GM19351 (cell line): ENCODE measurements at regions not wholly inside any gene's neighbourhood (a gene's known extent, or its start where the extent isn't known, plus 50 kb on each side); places are given as distances from the start of the nearest gene placed in this dataset.
"Not testable (repeated sequence)": the region's sequence is repeated elsewhere in the genome, so short reads cannot be mapped to it uniquely, and the experiment has no call there.

Experiments used
- ATAC-seq: cut with Tn5 transposase; IDR thresholded peaks from one replicate; pipeline ENCODE4 v1.9.1; 2021; ENCODE audit warnings: mild to moderate bottlenecking, moderate library complexity; ENCODE audit not compliant: unreplicated experiment

DNA sequence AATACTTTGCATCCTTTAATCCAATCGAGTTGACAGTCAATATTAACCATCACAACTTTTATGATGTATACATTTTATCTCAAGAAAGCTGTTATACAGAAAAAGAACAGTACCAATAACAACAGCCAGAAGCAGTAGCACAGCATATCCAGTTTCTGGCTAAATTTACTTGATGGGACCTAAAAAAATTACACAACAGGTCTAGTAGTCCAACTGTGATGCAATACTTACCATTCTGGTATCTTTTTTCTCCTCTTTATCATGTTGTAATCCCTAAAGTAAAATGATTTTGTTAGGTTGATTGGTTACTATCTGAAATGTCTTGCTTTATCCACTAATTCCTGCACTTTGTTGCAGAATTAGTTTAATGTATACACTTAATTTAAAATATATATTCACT lies 1150.6 kb downstream of the FAT4 start:
- no peak for ATAC-seq

DNA sequence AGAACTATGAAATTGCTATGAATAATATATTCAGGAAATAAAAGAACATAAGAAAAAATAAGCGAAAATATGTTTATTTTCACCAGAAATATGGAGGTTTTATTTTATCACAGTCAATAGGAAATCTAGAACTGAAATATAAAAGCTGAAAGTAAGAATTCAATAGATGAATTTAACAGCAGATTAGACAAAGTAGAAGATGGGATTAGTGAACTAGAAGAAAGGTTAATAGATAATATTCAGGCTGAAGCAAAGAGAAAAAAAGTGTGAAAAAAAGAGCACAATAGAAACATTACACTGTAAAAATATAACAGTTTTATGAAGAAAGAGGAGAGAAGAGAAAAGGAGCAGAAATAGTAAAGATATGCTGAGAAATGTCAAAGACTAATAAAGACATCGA lies 1152.1 kb downstream of the FAT4 start:
- ATAC-seq = no peak

DNA sequence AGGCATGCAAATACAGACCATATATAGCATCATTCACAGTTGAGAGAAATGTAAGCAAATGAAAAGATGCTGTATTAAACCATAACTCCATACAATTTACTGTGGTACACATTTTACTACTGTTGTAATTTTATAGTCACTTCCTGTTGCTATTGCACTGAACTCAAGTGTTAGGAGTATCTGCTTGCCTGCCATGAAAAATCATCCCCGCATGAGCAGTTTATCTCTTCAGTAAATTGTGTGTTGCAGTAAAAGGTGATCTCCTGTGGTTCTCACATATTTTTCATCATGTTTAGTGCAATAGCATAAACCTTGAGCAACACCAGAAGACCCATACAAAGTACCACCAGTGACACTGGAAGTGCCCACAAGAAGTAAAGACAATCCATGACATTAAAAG lies 1153.4 kb downstream of the FAT4 start:
- no peak for ATAC-seq

DNA sequence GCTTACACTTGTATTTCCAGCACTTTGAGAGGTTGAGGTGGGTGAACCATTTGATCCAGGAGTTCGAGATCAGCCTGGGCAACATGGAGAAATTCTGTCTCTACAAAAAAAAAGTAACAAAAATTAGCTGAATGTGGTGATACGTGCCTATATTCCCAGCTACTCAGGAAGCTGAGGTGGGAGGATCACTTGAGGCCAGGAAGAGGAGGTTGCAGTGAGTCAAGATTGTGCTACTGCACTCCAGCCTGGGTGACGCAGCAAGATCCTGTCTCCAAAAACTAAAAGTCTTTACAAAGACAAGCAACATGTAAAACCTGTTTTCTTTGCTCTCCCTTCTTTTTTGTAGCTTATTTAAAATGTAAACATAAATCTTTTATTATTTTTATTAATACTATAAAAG lies 1156.1 kb downstream of the FAT4 start:
- ATAC-seq = no peak

DNA sequence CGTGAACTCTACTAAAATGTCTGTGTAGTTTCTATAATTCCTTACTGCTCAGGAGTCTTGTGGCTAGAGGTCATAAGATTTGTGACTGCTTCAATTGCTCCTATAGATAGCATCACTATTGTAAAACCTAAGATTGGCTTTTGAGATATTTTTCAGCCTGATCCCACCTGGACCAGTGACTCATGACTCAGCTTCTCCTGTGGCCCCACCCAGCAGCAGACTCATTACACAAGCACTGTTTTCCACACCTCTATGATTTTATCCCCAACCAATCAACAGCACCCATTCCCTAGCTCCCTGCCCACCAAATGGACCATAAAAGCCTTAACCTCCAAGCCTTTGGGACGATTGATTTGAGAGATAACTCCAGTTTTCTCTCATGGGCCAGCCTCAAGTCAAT lies 1157.0 kb upstream of the INTU start:
- no peak for ATAC-seq

DNA sequence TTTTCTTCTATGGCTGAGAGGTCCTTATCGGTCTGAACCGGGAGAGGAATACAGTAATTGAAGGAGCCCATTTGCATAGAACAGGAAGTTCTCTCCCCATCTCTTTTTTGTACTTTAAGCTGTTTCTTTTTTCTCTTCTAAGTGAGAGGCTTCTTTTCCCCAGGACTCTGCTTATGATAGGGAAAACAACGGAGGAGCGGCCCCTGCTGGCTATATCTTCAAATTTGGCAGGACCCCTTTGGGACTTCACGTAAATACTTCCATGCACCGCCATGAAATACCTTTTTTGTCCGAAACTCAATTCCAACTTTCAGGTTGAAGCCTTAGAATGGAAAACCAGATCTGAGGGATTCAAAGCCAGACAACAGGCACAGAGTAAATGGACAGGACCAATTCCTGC lies 1153.0 kb upstream of the INTU start:
- ATAC-seq = no peak

DNA sequence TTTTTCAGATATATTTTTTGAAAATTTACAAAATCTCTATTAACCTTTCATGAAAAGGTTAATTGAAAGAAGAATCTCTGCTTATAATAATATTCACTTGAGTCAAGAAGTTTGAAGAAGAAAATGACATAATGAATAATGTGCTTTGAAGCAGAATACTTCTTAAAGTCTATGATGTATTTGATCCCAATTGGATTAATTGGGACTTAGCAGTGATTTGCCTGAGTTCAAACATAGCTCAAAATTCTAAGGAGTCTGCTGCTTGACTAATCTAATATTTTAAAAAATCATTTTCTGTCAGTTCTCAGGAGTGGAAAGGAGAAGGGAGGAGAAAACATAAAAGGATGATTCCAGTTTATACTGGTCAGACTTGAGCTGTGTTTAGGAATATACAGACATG lies 1150.4 kb upstream of the INTU start:
- no peak for ATAC-seq

DNA sequence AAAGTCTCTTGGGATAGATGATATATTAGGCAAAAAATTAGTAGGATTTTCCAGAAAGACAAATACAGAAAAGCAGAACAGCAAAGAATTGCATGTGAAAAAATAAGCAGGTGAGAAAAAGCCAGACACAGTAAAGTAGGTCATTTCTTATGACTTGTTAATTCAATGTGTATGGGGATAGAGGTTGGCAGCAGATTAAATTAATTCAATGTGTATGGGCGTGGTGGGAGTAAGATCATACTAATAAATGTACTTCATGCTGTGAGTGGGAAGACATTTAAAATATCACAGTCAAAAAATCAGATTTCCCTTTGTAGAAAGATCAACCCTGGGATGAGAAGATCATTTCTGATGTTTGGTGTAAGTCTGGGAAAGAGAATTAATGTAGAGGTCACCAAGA lies 1146.4 kb upstream of the INTU start:
- ATAC-seq = no peak

DNA sequence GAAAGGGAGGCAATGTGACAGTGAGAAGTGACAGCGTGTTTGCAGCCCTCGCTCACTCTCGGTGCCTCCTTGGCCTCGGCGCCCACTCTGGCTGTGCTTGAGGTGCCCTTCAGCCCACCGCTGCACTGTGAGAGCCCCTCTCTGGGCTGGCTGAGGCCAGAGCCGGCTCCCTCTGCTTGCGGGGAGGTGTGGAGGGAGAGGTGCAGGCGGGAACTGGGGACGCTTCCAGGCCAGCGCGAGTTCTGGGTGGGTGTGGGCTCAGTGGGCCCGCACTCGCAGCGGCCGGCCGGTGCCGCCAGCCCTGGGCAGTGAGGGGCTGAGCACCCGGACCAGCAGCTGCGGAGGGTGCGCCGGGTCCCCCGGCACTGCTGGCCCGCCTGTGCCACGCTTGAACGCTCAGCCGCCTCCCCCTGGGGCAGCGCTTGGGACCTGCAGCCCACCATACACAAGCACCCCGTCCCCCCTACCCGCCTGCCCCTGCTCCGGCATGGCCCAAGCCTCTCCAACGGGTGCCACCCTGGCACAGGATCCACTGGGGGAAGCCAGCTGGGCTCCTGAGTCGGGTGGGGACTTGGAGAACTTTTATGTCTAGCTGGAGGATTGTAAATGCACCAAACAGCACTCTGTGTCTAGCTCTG lies 1142.8 kb upstream of the INTU start:
- ATAC-seq = no peak

DNA sequence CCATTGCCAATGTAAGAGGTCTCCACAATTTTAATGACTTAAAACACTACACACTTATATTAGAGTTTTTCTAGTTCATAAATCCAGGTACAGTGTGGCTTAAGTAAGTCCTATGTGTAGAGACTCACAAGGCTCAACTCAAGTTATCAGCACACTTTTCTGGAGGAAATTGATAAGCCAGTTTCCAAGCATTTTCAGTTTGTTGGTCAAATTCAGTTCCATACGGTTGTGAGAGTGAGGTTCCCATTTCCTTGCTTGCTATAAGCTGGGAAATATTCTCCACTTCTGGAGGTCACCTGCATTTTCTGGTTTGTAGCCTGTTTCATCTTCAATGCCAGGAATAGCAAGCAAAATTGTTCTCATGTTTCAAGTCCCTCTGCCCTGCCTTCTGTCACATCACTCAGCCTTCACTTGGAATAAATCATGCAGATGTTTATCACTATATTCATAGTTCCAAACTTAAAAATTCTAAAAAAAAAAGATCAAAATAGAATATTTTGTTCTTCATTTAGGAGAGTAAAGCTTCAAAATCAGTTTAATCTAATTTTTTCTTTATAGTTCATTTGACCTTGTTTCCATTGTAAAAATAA lies 1137.5 kb upstream of the INTU start:
- no peak for ATAC-seq

DNA sequence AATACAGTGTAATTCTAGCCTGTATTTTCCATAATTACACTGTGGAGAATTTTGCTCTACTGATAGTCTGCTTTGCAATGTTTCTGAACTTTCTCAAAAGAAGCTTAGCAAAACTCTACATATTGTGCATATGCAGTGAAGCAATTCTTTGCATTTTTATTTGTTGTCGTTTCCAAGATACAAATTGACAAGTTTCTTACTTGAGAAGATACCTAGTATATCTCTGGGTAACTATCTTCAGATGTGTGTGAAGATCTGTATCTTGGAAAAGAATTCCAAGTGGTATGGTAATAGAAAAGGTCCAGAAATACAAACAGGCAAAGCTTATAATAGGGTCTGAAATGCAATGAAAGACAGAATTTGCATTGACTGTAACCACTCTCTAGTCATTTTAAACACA lies 1119.8 kb upstream of the INTU start:
- ATAC-seq = no peak

DNA sequence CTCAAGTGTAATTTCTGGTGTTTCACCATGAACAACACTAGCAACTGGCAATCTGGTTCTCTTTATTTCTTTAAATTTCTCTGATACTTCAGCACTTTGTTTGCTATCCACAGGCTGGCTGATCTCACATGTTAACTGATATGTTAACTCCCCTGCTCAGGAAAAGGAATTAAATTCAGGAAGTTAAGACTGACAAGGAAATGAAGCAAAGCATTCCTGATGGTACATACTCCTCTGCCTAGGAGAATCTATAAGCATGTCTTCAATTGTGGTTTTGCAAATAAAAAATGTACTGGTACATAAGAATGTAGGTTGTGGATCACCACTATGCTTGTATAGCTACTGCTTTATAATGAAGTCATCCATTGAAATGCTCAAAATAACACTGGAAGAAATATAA lies 1119.2 kb upstream of the INTU start:
- ATAC-seq = no peak

DNA sequence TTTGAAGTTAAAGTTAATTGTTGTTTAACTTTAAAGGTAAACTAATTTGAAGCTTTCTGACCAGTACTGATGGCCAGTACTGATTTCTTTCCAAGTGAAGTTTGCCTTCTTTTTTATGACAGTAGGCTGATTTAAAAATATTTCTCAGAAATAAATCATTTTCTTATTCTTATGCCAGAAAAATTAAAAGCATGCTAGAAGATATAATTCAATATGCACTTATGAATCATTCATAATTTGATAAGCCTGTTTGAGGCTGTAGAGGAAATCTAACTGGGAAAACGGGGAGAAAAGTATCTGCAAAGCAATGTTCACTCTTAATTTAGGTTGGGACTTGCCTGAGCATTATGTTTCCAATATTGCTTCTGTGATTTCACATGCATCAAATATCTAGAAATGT lies 1112.0 kb upstream of the INTU start:
- ATAC-seq = no peak

DNA sequence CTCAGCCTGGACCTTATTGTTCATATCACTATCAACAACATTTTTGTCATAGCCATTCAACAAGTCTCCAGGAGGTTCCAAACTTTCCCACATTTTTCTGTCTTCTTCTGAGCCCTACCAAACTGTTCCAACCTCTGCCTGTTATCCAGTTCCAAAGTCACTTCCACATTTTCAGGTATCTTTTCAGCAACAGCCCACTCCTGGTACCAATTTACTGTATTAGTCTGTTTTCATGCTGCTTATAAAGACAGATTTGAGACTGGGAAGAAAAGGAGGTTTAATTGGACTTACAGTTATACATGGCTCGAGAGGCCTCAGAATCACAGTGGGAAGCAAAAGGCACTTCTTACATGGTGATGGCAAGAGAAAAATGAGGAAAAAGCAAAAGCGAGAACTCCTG lies 1107.4 kb upstream of the INTU start:
- ATAC-seq = not testable (repeated sequence)

DNA sequence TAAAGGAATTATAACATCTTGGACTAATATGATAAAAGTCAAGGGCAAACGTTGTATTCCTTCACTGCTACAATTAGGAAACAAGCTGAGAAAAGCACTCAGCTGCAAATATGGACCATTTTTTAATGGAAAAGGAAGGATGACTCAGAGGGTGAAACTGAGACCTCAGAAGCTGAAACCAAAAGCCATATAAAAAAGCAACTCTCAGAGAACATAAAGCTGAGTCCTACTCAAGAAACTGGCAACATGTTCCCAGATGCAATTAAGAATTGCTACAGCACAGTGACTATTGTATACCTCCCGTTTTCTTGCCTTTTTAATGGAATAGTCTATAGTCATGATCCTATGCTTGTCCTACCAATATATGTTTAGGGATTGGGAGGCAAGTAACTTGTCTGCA lies 1106.4 kb upstream of the INTU start:
- no peak for ATAC-seq

DNA sequence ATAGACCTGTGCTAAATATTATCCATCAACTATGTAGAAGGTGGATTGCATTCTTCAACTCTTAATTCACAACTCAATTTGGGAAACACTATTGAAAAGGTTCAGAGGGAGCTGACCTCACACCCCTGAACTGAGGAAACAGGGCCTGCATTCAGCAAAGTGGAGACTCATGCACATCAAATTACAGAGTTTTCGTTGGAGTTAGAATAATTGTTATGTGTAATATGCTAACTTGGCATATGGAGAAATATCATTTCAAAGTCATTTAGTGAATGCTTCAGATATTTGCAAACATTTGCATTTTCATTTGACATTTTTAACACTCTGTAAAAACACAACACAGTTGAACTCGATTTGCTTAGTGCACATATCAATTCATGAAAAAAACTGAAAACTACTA lies 1102.8 kb upstream of the INTU start:
- no peak for ATAC-seq

DNA sequence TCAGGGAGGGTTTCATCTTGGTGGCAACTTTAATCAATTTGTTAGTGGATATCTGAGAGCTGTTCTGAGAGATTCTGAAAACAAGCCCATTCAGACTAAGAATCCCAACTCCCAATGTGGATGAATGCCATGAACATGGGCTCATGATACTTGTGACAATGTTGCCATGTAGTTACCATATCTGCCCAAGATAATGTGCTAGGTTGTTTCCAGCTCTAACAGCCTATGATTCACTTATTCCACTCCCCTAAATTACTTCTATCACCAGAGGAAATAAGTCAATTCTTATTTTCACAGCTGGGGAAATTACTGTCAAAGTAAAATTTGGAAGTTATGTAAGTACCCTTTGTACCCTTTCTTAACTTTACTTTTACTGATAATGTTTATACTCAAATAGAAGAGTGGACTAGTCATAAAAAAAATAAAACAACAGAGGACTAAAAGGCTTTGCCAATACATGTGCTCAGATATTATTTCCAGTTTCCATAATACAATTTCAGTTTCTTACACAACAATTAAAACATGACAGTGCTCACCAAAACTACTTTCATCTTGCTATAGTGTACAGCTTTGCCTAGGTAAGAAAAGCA lies 1101.7 kb upstream of the INTU start:
- ATAC-seq = no peak

DNA sequence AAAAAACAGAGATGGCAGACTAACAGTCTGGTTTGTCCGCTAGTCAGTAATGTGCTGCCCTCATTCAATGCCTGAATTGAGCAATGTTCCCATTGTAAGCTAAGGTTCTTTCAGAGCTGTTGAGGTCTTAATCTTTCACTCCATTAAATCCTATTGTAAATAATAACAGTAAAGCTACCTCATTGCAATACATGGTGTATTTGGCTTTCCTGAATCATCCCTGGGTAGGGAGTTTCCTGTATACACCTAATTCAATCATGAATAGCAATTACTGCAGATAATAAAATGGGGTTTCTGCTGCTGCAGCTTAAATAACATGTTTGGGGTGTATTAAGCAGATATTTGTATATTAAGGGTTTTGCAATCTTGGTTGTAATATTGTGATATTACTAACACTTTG lies 1100.2 kb upstream of the INTU start:
- no peak for ATAC-seq

DNA sequence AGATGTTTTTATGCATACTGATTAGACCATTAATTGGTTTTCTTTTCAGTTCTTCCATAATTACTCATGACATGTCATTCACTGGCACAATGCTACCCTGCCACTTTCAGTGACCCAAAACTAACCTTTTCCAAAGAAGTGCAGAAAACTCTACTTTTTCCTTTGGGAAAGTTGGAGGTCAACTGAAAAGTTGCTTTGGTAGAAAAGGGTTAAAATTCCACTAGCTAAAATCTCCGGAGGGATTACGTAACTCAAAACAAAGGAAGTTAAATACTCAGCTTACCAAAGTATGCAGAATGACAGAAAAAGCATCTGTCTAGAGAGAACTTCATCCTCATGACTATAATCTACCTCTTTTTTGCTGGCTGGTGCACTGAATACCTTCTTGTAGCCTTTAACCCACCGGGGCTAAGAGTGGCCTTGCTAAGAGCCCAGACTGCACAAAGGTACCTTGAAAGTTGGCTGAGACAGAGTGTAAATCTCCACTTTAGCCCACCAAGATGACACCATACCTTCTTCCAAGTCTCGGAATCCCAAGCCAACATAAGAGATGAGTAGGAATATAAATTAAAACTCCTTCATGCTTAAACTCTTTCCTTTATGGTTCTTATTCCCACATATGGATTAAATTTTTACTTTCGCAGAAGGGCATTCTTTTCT lies 1099.5 kb upstream of the INTU start:
- ATAC-seq = no peak

DNA sequence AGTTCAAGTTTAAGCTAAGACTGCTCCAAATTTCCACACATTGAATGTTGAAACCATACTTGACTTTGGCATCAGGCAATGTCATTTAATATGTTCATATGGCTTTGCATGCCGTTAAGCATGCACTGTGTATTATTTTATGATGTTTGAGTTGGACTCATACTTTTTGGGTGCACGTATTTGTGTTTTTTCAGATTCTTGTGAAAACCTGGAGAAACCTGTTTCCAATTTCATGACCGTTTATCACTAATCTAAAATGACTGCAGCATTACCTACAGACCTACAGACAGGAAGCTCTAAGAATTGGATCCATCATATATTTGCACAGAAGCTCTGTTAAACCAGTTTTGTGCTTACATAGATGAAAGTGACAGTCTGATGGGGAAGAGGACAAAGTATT lies 1093.0 kb upstream of the INTU start:
- ATAC-seq = no peak

DNA sequence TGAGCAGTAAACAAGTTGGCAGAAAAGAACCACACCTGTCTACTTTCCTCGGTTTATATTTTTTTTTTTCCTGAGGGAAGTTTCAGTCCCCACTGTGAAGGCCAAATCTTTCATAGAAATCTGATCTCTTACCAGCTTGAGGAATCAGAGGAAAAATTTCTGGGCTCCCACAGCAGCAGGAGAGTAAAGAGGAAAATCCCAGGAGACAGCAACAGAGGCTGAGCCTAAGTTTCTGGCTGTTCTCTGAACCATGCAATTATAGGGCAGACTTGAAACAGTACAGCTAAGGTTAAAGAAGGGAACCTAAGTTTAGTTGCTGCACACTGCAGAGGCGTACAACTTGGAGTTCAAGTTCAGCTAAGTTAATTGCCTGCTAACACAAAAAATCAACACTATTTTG lies 1090.9 kb upstream of the INTU start:
- no peak for ATAC-seq

DNA sequence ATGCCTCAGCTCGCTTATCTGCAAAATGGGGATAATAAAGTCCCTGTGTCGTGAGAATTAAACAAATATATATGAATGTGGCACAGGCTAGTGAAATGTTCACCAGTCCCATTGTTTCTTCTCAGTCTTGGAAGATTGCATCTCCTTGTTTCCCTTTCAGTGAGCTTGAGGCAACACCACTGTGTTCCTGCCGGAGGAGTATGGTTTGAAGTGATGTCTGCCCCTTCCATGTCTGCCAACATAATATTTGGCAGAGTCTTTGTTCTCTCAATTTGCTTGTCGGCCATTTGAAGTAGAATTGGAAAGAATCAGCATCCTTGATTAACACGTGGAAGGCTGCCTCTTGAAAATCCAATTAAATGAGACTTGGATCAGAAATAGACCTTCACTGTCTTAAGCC lies 1088.5 kb upstream of the INTU start:
- ATAC-seq = no peak
